Endothelial cell of umbilical vein (primary cell): ENCODE measurements at regions not wholly inside any gene's neighbourhood (a gene's known extent, or its start where the extent isn't known, plus 50 kb on each side); places are given as distances from the start of the nearest gene placed in this dataset.

Experiments
- MYC ChIP-seq: IDR thresholded peaks from one replicate; pipeline ENCODE4 v1.6.1; 2011; ENCODE audit warnings: mild to moderate bottlenecking, low read depth, low read length
- POLR2A ChIP-seq: IDR thresholded peaks from 2 replicates; pipeline ENCODE4 v1.6.1; 2012; ENCODE audit warnings: low read depth, mild to moderate bottlenecking, control low read depth, low read length
- POLR2AphosphoS5 ChIP-seq: IDR thresholded peaks from 2 replicates; pipeline ENCODE4 v1.6.1; 2012; ENCODE audit warnings: low read depth, mild to moderate bottlenecking, control low read depth, low read length, moderate library complexity; ENCODE audit not compliant: insufficient read depth
- TF ChIP-seq, protein P1 (sequence below), 2 donors: IDR thresholded peaks; 1 replicate in 1 of 2; 2 replicates in 1 of 2; pipeline ENCODE4 v1.5.1; 2011; ENCODE audit warnings: low read length in 2 of 2, mild to moderate bottlenecking in 2 of 2, moderate library complexity in 2 of 2, control low read depth in 1 of 2, inconsistent platforms in 1 of 2, low read depth in 1 of 2; ENCODE audit not compliant: insufficient read depth in 1 of 2; ENCODE audit errors: extremely low read depth in 1 of 2
- TF ChIP-seq, protein P2 (sequence below): IDR thresholded peaks from 2 replicates; pipeline ENCODE4 v1.6.1; 2011; ENCODE audit not compliant: insufficient read depth, insufficient read length

DNA sequence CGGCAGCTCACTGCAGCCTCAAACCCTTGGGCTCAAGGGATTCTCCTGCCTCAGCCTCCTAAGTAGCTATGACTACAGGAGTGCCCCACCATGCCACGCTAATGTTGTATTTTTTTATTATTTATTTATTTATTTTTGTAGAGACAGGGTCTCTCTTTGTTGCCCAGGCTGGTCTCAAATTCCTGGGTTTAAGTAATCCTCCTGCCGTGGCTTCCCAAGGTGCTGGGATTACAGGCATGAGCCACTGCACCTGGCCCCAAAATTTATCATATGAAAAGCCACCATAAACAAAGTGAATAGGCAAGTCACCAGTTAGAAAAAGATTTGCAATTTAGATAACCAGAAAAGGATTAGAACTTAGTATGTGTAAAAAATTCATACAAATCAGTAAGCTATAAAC is 138.6 kb upstream of the NCK2 start:
- TF ChIP-seq, protein P1, sequence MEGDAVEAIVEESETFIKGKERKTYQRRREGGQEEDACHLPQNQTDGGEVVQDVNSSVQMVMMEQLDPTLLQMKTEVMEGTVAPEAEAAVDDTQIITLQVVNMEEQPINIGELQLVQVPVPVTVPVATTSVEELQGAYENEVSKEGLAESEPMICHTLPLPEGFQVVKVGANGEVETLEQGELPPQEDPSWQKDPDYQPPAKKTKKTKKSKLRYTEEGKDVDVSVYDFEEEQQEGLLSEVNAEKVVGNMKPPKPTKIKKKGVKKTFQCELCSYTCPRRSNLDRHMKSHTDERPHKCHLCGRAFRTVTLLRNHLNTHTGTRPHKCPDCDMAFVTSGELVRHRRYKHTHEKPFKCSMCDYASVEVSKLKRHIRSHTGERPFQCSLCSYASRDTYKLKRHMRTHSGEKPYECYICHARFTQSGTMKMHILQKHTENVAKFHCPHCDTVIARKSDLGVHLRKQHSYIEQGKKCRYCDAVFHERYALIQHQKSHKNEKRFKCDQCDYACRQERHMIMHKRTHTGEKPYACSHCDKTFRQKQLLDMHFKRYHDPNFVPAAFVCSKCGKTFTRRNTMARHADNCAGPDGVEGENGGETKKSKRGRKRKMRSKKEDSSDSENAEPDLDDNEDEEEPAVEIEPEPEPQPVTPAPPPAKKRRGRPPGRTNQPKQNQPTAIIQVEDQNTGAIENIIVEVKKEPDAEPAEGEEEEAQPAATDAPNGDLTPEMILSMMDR (IDR thresholded peaks at IDR 0.05; ENCODE audit: extremely low read depth in 1 of 2, insufficient read depth in 1 of 2, low read depth in 1 of 2, low read length in 2 of 2): no peak
- TF ChIP-seq POLR2AphosphoS5 (no peak), POLR2A (no peak), MYC (no peak)
- TF ChIP-seq, protein P2, sequence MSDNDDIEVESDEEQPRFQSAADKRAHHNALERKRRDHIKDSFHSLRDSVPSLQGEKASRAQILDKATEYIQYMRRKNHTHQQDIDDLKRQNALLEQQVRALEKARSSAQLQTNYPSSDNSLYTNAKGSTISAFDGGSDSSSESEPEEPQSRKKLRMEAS: no peak
